MM.1S (cell line): ENCODE measurements at regions not wholly inside any gene's neighbourhood (a gene's known extent, or its start where the extent isn't known, plus 50 kb on each side); places are given as distances from the start of the nearest gene placed in this dataset.

Experiments
- CTCF ChIP-seq: fragments of 300-600 bp; sonication (generic); IDR thresholded peaks from 2 replicates; pipeline ENCODE4 v1.5.1; 2016; ENCODE audit warnings: antibody characterized with exemption, low read length, mixed read lengths
- EZH2 ChIP-seq: fragments of 300-600 bp; sonication (generic); optimal IDR thresholded peaks from 2 replicates; pipeline ENCODE3; 2017; ENCODE audit warnings: low read depth, mild to moderate bottlenecking, antibody characterized with exemption, low read length, mixed read lengths
- EZH2phosphoT487 ChIP-seq: fragments of 300-600 bp; sonication (generic); IDR thresholded peaks from 2 replicates; pipeline ENCODE4 v1.6.1; 2018; ENCODE audit warnings: antibody characterized with exemption, low read length

- no peak for TF ChIP-seq EZH2
- no peak for TF ChIP-seq CTCF
- TF ChIP-seq EZH2phosphoT487, result no peak
These were observed 285.5 kb upstream of the PCDH7 start for GRCh38 chr4:30434656-30435055.
